ENCODE measurements at regions not wholly inside any gene's neighbourhood (a gene's known extent, or its start where the extent isn't known, plus 50 kb on each side); places are given as distances from the start of the nearest gene placed in this dataset.

DNA sequence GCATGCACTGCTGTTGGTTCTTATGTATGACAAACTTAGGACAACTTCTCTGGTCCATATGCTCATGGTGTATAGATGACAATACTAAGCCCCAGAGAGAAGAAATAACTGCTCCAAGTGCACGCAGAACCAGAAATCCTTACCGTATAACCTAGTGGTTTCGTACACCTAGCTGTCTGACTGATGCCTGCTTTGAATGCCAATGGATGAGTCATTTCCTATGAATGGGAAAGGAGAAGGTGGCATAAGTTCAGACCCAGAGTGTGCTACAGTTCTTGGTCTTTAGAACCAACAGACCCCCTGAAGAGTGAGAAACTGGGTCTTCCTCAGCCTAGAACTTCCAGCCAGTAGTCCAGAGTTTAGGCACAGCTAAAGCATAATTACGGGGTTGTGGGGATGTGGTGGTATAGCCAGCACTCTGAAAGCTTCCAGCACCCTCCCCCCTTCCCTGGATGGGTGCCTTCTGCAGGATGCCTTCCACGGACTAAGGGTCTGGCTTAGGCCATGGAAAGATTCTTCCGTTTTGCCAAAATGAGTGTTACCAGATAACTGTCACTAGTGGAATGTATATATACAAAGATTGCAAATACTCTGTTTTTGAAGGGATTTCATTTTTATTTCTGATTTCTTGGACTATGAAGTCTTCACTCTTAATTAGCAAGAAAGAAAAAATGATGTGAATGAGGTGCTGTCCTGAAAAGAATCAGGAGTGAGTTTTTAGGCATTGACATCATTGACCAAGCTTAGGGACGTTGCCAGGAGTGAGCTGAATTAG lies 84.6 kb upstream of the PACRGL start:
- TF ChIP-seq, protein P1, sequence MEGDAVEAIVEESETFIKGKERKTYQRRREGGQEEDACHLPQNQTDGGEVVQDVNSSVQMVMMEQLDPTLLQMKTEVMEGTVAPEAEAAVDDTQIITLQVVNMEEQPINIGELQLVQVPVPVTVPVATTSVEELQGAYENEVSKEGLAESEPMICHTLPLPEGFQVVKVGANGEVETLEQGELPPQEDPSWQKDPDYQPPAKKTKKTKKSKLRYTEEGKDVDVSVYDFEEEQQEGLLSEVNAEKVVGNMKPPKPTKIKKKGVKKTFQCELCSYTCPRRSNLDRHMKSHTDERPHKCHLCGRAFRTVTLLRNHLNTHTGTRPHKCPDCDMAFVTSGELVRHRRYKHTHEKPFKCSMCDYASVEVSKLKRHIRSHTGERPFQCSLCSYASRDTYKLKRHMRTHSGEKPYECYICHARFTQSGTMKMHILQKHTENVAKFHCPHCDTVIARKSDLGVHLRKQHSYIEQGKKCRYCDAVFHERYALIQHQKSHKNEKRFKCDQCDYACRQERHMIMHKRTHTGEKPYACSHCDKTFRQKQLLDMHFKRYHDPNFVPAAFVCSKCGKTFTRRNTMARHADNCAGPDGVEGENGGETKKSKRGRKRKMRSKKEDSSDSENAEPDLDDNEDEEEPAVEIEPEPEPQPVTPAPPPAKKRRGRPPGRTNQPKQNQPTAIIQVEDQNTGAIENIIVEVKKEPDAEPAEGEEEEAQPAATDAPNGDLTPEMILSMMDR (IDR thresholded peaks at IDR 0.05; ENCODE audit: insufficient read depth, low read length, poor library complexity, severe bottlenecking) = no peak
- TF ChIP-seq EZH2phosphoT487 (conservative IDR thresholded peaks at IDR 0.05; ENCODE audit: low read length) = no peak
